ENCODE measurements at regions not wholly inside any gene's neighbourhood (a gene's known extent, or its start where the extent isn't known, plus 50 kb on each side); places are given as distances from the start of the nearest gene placed in this dataset.

- Histone ChIP-seq H3K79me1 (replicated peaks; ENCODE audit: low read length, poor library complexity, severe bottlenecking) (no peaks in the 10 kb centered on the region), H2AFZ (ENCODE audit: low read depth, low read length) (no peak overlapping the region), H3K9me3 (ENCODE audit: control insufficient read depth, low read length) (no peaks in the 10 kb centered on the region), H3K23ac (ENCODE audit: low read length in 2 of 2) (no peak overlapping the region), H2BK12ac (ENCODE audit: low read length in 2 of 2) (no peak overlapping the region), H3K27me3 (ENCODE audit: control insufficient read depth in 1 of 2, insufficient read depth in 1 of 2, low read length in 2 of 2) (peaks cover 22 to 25% of the 10 kb centered on the region in 2 experiments), H3K4ac (ENCODE audit: low read depth in 1 of 2, low read length in 2 of 2) (no peak overlapping the region), H3K27ac (ENCODE audit: low read length, poor library complexity, severe bottlenecking) (no peak overlapping the region), H4K91ac (ENCODE audit: low read length) (no peak overlapping the region), H3K4me1 (ENCODE audit: control insufficient read depth, insufficient read depth, low read depth, low read length) (peaks cover 3% of the 10 kb centered on the region), H2AK5ac (ENCODE audit: low read length, severe bottlenecking) (no peak overlapping the region), H2BK120ac (ENCODE audit: low read depth, low read length) (no peak overlapping the region), H3K9ac (ENCODE audit: low read length) (no peak overlapping the region), H3K36me3 (ENCODE audit: control insufficient read depth in 1 of 2, insufficient read depth in 2 of 2, low read depth in 1 of 2, low read length in 2 of 2) (no peaks in the 10 kb centered on the region), H3K4me3 (ENCODE audit: insufficient read depth in 1 of 2, low read depth in 1 of 2, low read length in 2 of 2) (no peak overlapping the region), H3K4me2 (ENCODE audit: low read length, poor library complexity, severe bottlenecking) (no peak overlapping the region), H4K8ac (ENCODE audit: low read length) (no peak overlapping the region), H3K18ac (ENCODE audit: low read depth in 1 of 2, low read length in 2 of 2) (no peak overlapping the region), H2BK5ac (ENCODE audit: low read depth, low read length, poor library complexity, severe bottlenecking) (no peak overlapping the region), H2BK15ac (ENCODE audit: low read depth, poor library complexity, severe bottlenecking) (no peak overlapping the region), H3K14ac (ENCODE audit: low read length in 2 of 2) (no peak overlapping the region)
- whole genome bisulfite sequencing = 85% methylated on average over 2 of the region's 2 CpGs
- no peak for DNase-seq
These were observed 178.9 kb upstream of the GALNT2 start for GRCh38 chr1:229888157-229888556.

- H4K91ac ChIP-seq (ENCODE audit: low read length) = no peak overlapping the region
- no peak overlapping the region for H3K4me3 ChIP-seq (ENCODE audit: insufficient read depth in 1 of 2, low read depth in 1 of 2, low read length in 2 of 2)
- H3K4ac ChIP-seq (ENCODE audit: low read depth in 1 of 2, low read length in 2 of 2) = no peak overlapping the region
- no peak overlapping the region for H3K14ac ChIP-seq (ENCODE audit: low read length in 2 of 2)
- H3K79me1 ChIP-seq (replicated peaks; ENCODE audit: low read length, poor library complexity, severe bottlenecking) = no peaks in the 10 kb centered on the region
- no peak overlapping the region for H2AFZ ChIP-seq (ENCODE audit: low read depth, low read length)
- H3K18ac ChIP-seq (ENCODE audit: low read depth in 1 of 2, low read length in 2 of 2) = no peak overlapping the region
- no peak overlapping the region for H3K23ac ChIP-seq (ENCODE audit: low read length in 2 of 2)
- 77% methylated on average over 3 of the region's 3 CpGs for WGBS
- H2BK120ac ChIP-seq (ENCODE audit: low read depth, low read length) = no peak overlapping the region
- H2AK5ac ChIP-seq (ENCODE audit: low read length, severe bottlenecking) = no peak overlapping the region
- H3K4me1 ChIP-seq (ENCODE audit: control insufficient read depth, insufficient read depth, low read depth, low read length) = peaks cover 3% of the 10 kb centered on the region
- no peak overlapping the region for H3K9ac ChIP-seq (ENCODE audit: low read length)
- H2BK15ac ChIP-seq (ENCODE audit: low read depth, poor library complexity, severe bottlenecking) = no peak overlapping the region
- no peaks in the 10 kb centered on the region for H3K9me3 ChIP-seq (ENCODE audit: control insufficient read depth, low read length)
- no peak for DNase-seq
- H4K8ac ChIP-seq (ENCODE audit: low read length) = no peak overlapping the region
- no peak overlapping the region for H3K27ac ChIP-seq (ENCODE audit: low read length, poor library complexity, severe bottlenecking)
- H3K36me3 ChIP-seq (ENCODE audit: control insufficient read depth in 1 of 2, insufficient read depth in 2 of 2, low read depth in 1 of 2, low read length in 2 of 2) = no peaks in the 10 kb centered on the region
- H3K27me3 ChIP-seq (ENCODE audit: control insufficient read depth in 1 of 2, insufficient read depth in 1 of 2, low read length in 2 of 2) = peaks cover 17 to 22% of the 10 kb centered on the region in 2 experiments
- no peak overlapping the region for H3K4me2 ChIP-seq (ENCODE audit: low read length, poor library complexity, severe bottlenecking)
- H2BK12ac ChIP-seq (ENCODE audit: low read length in 2 of 2) = no peak overlapping the region
- H2BK5ac ChIP-seq (ENCODE audit: low read depth, low read length, poor library complexity, severe bottlenecking) = no peak overlapping the region
These were observed 178.5 kb upstream of the GALNT2 start for GRCh38 chr1:229888561-229889001.

GRCh38 chr1:229889031-229889517, 178.0 kb upstream of the GALNT2 start:
- Histone ChIP-seq H2AFZ (ENCODE audit: low read depth, low read length) (no peak overlapping the region), H4K8ac (ENCODE audit: low read length) (no peak overlapping the region), H2BK12ac (ENCODE audit: low read length in 2 of 2) (no peak overlapping the region), H3K4me1 (ENCODE audit: control insufficient read depth, insufficient read depth, low read depth, low read length) (peaks cover 3% of the 10 kb centered on the region), H2BK120ac (ENCODE audit: low read depth, low read length) (no peak overlapping the region), H2BK5ac (ENCODE audit: low read depth, low read length, poor library complexity, severe bottlenecking) (no peak overlapping the region), H3K18ac (ENCODE audit: low read depth in 1 of 2, low read length in 2 of 2) (no peak overlapping the region), H3K79me1 (replicated peaks; ENCODE audit: low read length, poor library complexity, severe bottlenecking) (no peaks in the 10 kb centered on the region), H3K9ac (ENCODE audit: low read length) (no peak overlapping the region), H3K27me3 (ENCODE audit: control insufficient read depth in 1 of 2, insufficient read depth in 1 of 2, low read length in 2 of 2) (peaks cover 13 to 19% of the 10 kb centered on the region in 2 experiments), H3K14ac (ENCODE audit: low read length in 2 of 2) (no peak overlapping the region), H4K91ac (ENCODE audit: low read length) (no peak overlapping the region), H2AK5ac (ENCODE audit: low read length, severe bottlenecking) (no peak overlapping the region), H3K23ac (ENCODE audit: low read length in 2 of 2) (no peak overlapping the region), H3K4me3 (ENCODE audit: insufficient read depth in 1 of 2, low read depth in 1 of 2, low read length in 2 of 2) (no peak overlapping the region), H3K27ac (ENCODE audit: low read length, poor library complexity, severe bottlenecking) (no peak overlapping the region), H2BK15ac (ENCODE audit: low read depth, poor library complexity, severe bottlenecking) (no peak overlapping the region), H3K4ac (ENCODE audit: low read depth in 1 of 2, low read length in 2 of 2) (no peak overlapping the region), H3K36me3 (ENCODE audit: control insufficient read depth in 1 of 2, insufficient read depth in 2 of 2, low read depth in 1 of 2, low read length in 2 of 2) (no peaks in the 10 kb centered on the region), H3K4me2 (ENCODE audit: low read length, poor library complexity, severe bottlenecking) (no peak overlapping the region), H3K9me3 (ENCODE audit: control insufficient read depth, low read length) (no peaks in the 10 kb centered on the region)
- DNase-seq = no peak
- WGBS = 79% methylated on average over 1 of the region's 1 CpG

GRCh38 chr1:229891227-229891626, 175.8 kb upstream of the GALNT2 start:
- Histone ChIP-seq H3K27me3 (ENCODE audit: control insufficient read depth in 1 of 2, insufficient read depth in 1 of 2, low read length in 2 of 2) (peaks cover 13 to 17% of the 10 kb centered on the region in 2 experiments), H3K9ac (ENCODE audit: low read length) (no peak overlapping the region), H2BK5ac (ENCODE audit: low read depth, low read length, poor library complexity, severe bottlenecking) (no peak overlapping the region), H3K14ac (ENCODE audit: low read length in 2 of 2) (no peak overlapping the region), H3K36me3 (ENCODE audit: control insufficient read depth in 1 of 2, insufficient read depth in 2 of 2, low read depth in 1 of 2, low read length in 2 of 2) (no peaks in the 10 kb centered on the region), H2AK5ac (ENCODE audit: low read length, severe bottlenecking) (no peak overlapping the region), H4K91ac (ENCODE audit: low read length) (no peak overlapping the region), H3K4me2 (ENCODE audit: low read length, poor library complexity, severe bottlenecking) (no peak overlapping the region), H3K4ac (ENCODE audit: low read depth in 1 of 2, low read length in 2 of 2) (no peak overlapping the region), H3K4me1 (ENCODE audit: control insufficient read depth, insufficient read depth, low read depth, low read length) (peaks cover 2% of the 10 kb centered on the region), H4K8ac (ENCODE audit: low read length) (no peak overlapping the region), H2BK120ac (ENCODE audit: low read depth, low read length) (no peak overlapping the region), H2AFZ (ENCODE audit: low read depth, low read length) (no peak overlapping the region), H3K79me1 (replicated peaks; ENCODE audit: low read length, poor library complexity, severe bottlenecking) (no peaks in the 10 kb centered on the region), H2BK12ac (ENCODE audit: low read length in 2 of 2) (no peak overlapping the region), H3K4me3 (ENCODE audit: insufficient read depth in 1 of 2, low read depth in 1 of 2, low read length in 2 of 2) (no peak overlapping the region), H3K23ac (ENCODE audit: low read length in 2 of 2) (no peak overlapping the region), H3K18ac (ENCODE audit: low read depth in 1 of 2, low read length in 2 of 2) (no peak overlapping the region), H3K27ac (ENCODE audit: low read length, poor library complexity, severe bottlenecking) (no peak overlapping the region), H3K9me3 (ENCODE audit: control insufficient read depth, low read length) (no peaks in the 10 kb centered on the region), H2BK15ac (ENCODE audit: low read depth, poor library complexity, severe bottlenecking) (no peak overlapping the region)
- 72% methylated on average over 1 of the region's 2 CpGs for WGBS
- DNase-seq = no peak

Data from mesenchymal stem cell (in vitro differentiated cells and primary cell).